ENCODE measurements at regions not wholly inside any gene's neighbourhood (a gene's known extent, or its start where the extent isn't known, plus 50 kb on each side); places are given as distances from the start of the nearest gene placed in this dataset.

DNA sequence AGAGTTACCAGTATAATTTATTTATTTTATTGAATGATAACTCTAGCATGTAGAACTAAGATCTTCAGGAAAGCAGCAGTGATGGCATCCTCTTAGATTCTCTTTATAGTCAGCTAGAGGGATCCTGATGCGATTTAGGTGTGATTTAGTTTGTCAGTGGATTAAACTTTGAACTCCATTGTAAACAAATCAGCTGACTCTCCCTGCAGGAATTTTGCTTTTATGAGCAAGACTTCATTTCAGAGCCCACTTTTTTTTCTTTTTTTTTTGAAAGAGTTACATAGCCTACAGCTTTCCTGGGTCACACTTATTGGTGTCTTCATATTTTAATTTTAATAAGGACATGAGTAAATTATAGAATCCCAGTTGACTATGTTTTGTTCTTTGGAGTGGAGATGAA lies 93.8 kb upstream of the SEMA6A start:
- H2AFZ ChIP-seq (ENCODE audit: low read length) = no peak overlapping the region
- H3K4me3 ChIP-seq (ENCODE audit: low read length) = no peak overlapping the region
- no peak overlapping the region for H3K27ac ChIP-seq (ENCODE audit: low read length)
- no peak for DNase-seq
- no peak overlapping the region for H3K9ac ChIP-seq (ENCODE audit: low read length)
- no peak for TF ChIP-seq EZH2phosphoT487 (IDR thresholded peaks at IDR 0.05; ENCODE audit: low read length)
- TF ChIP-seq, protein P1, sequence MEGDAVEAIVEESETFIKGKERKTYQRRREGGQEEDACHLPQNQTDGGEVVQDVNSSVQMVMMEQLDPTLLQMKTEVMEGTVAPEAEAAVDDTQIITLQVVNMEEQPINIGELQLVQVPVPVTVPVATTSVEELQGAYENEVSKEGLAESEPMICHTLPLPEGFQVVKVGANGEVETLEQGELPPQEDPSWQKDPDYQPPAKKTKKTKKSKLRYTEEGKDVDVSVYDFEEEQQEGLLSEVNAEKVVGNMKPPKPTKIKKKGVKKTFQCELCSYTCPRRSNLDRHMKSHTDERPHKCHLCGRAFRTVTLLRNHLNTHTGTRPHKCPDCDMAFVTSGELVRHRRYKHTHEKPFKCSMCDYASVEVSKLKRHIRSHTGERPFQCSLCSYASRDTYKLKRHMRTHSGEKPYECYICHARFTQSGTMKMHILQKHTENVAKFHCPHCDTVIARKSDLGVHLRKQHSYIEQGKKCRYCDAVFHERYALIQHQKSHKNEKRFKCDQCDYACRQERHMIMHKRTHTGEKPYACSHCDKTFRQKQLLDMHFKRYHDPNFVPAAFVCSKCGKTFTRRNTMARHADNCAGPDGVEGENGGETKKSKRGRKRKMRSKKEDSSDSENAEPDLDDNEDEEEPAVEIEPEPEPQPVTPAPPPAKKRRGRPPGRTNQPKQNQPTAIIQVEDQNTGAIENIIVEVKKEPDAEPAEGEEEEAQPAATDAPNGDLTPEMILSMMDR (IDR thresholded peaks at IDR 0.05; ENCODE audit: low read length) = no peak
- no peak for TF ChIP-seq EZH2 (optimal IDR thresholded peaks at IDR 0.05; ENCODE audit: low read depth, low read length)
- H3K36me3 ChIP-seq (replicated peaks; ENCODE audit: insufficient read depth, low read length) = no peaks in the 10 kb centered on the region
- H4K20me1 ChIP-seq (ENCODE audit: insufficient read depth, low read length) = no peaks in the 10 kb centered on the region
- no peaks in the 10 kb centered on the region for H3K9me3 ChIP-seq (replicated peaks; ENCODE audit: insufficient read depth, low read length)
- no peaks in the 10 kb centered on the region for H3F3A ChIP-seq (ENCODE audit: insufficient read depth, low read length)
- no peak overlapping the region for H3K4me2 ChIP-seq (ENCODE audit: low read depth, low read length)
- H3K9me2 ChIP-seq (replicated peaks; ENCODE audit: insufficient read depth, low read length) = no peaks in the 10 kb centered on the region
- no peaks in the 10 kb centered on the region for H3K27me3 ChIP-seq (replicated peaks; ENCODE audit: insufficient read depth, low read length)
- H3K79me2 ChIP-seq (ENCODE audit: low read length) = no peaks in the 10 kb centered on the region
- H3K4me1 ChIP-seq (ENCODE audit: low read length) = peaks cover 11% of the 10 kb centered on the region

DNA sequence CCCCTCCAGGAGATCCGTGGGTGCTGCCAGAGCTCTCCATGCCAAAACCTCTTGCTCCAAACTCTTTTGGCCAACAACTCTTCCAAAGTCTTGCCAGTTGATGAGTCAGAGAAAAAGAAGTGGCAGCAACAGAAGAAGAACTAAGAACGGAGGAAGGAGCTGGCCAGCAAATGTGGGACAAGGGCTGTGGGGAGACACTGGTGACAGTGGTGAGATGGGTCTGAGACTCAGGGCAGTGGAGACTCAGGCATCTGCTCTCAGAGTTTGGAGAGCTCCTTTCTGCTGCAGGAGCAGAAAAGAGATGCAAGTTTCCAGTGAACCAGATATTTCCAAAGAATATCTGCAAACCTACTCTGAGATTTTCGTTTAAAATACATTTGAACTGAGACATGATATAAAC lies 92.3 kb upstream of the SEMA6A start:
- H3K79me2 ChIP-seq (ENCODE audit: low read length) = no peaks in the 10 kb centered on the region
- no peaks in the 10 kb centered on the region for H3K9me2 ChIP-seq (replicated peaks; ENCODE audit: insufficient read depth, low read length)
- H3F3A ChIP-seq (ENCODE audit: insufficient read depth, low read length) = no peaks in the 10 kb centered on the region
- no peak overlapping the region for H2AFZ ChIP-seq (ENCODE audit: low read length)
- TF ChIP-seq, protein P1 (IDR thresholded peaks at IDR 0.05; ENCODE audit: low read length) = no peak
- TF ChIP-seq EZH2phosphoT487 (IDR thresholded peaks at IDR 0.05; ENCODE audit: low read length) = no peak
- TF ChIP-seq EZH2 (optimal IDR thresholded peaks at IDR 0.05; ENCODE audit: low read depth, low read length) = no peak
- H3K9me3 ChIP-seq (replicated peaks; ENCODE audit: insufficient read depth, low read length) = no peaks in the 10 kb centered on the region
- DNase-seq = no peak
- no peak overlapping the region for H3K9ac ChIP-seq (ENCODE audit: low read length)
- peaks cover 11% of the 10 kb centered on the region for H3K4me1 ChIP-seq (ENCODE audit: low read length)
- no peaks in the 10 kb centered on the region for H3K36me3 ChIP-seq (replicated peaks; ENCODE audit: insufficient read depth, low read length)
- no peaks in the 10 kb centered on the region for H3K27me3 ChIP-seq (replicated peaks; ENCODE audit: insufficient read depth, low read length)
- H4K20me1 ChIP-seq (ENCODE audit: insufficient read depth, low read length) = no peaks in the 10 kb centered on the region
- H3K27ac ChIP-seq (ENCODE audit: low read length) = no peak overlapping the region
- H3K4me3 ChIP-seq (ENCODE audit: low read length) = no peak overlapping the region
- H3K4me2 ChIP-seq (ENCODE audit: low read depth, low read length) = no peak overlapping the region

DNA sequence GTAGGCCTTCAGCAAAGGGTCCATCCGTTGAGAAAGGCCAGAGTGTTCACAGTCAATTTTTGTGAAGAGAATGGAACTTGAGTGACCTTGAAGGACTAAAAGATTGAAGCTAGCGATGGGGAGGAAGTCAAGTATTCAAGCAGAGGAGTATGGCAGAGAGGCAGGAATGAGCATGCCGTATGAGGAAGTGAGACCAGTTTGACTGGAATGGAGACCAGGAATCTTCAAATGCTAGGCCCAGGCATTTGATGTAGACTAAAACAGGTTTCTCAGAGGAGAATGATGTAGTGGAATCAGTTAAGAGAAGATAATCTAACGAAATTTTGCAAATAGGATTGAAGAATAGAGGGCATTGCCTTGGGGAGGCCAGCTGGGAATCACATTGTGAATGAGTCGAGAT lies 90.4 kb upstream of the SEMA6A start:
- Histone ChIP-seq H3K36me3 (replicated peaks; ENCODE audit: insufficient read depth, low read length) (no peaks in the 10 kb centered on the region), H3K27me3 (replicated peaks; ENCODE audit: insufficient read depth, low read length) (no peaks in the 10 kb centered on the region), H3K4me3 (ENCODE audit: low read length) (no peak overlapping the region), H3K9me2 (replicated peaks; ENCODE audit: insufficient read depth, low read length) (no peaks in the 10 kb centered on the region), H3K79me2 (ENCODE audit: low read length) (no peaks in the 10 kb centered on the region), H3K4me1 (ENCODE audit: low read length) (peaks cover under 1% of the 10 kb centered on the region; the same call in 1 of the 2 replicates), H3K4me2 (ENCODE audit: low read depth, low read length) (no peak overlapping the region), H3F3A (ENCODE audit: insufficient read depth, low read length) (no peaks in the 10 kb centered on the region), H3K9ac (ENCODE audit: low read length) (no peak overlapping the region), H4K20me1 (ENCODE audit: insufficient read depth, low read length) (no peaks in the 10 kb centered on the region), H3K27ac (ENCODE audit: low read length) (no peak overlapping the region), H3K9me3 (replicated peaks; ENCODE audit: insufficient read depth, low read length) (no peaks in the 10 kb centered on the region), H2AFZ (ENCODE audit: low read length) (no peak overlapping the region)
- no peak for TF ChIP-seq EZH2 (optimal IDR thresholded peaks at IDR 0.05; ENCODE audit: low read depth, low read length)
- TF ChIP-seq, protein P1 (IDR thresholded peaks at IDR 0.05; ENCODE audit: low read length) = no peak
- no peak for TF ChIP-seq EZH2phosphoT487 (IDR thresholded peaks at IDR 0.05; ENCODE audit: low read length)
- DNase-seq = no peak
